GM23338 (cell line): ENCODE measurements at regions not wholly inside any gene's neighbourhood (a gene's known extent, or its start where the extent isn't known, plus 50 kb on each side); places are given as distances from the start of the nearest gene placed in this dataset.

Experiments used
- CREB1 ChIP-seq: fragments of 250-450 bp; sonication (Bioruptor Pico); IDR thresholded peaks from 2 replicates; pipeline ENCODE4 v1.5.0; 2020; ENCODE audit warnings: low read depth, mild to moderate bottlenecking, moderate library complexity
- EZH2 ChIP-seq: fragments of 200-600 bp; sonication (generic); IDR thresholded peaks from one replicate; pipeline ENCODE4 v1.8.0; 2017; ENCODE audit warnings: antibody characterized with exemption, mild to moderate bottlenecking, low read depth; ENCODE audit not compliant: unreplicated experiment
- EZH2phosphoT487 ChIP-seq: fragments of 200-600 bp; sonication (generic); IDR thresholded peaks from one replicate; pipeline ENCODE4 v1.8.1; 2018; ENCODE audit warnings: antibody characterized with exemption; ENCODE audit not compliant: unreplicated experiment
- JUNB ChIP-seq: IDR thresholded peaks from one replicate; pipeline ENCODE4 v1.6.1; 2016; ENCODE audit warnings: antibody characterized with exemption; ENCODE audit not compliant: unreplicated experiment
- NANOG ChIP-seq: IDR thresholded peaks from 2 replicates; pipeline ENCODE4 v1.6.1; 2016; ENCODE audit warnings: antibody characterized with exemption, borderline replicate concordance
- POLR2AphosphoS5 ChIP-seq: IDR thresholded peaks from 2 replicates; pipeline ENCODE4 v1.6.1; 2016; ENCODE audit warnings: antibody characterized with exemption, low read depth
- STAT1 ChIP-seq: IDR thresholded peaks from one replicate; pipeline ENCODE4 v1.6.1; 2016; ENCODE audit warnings: antibody characterized with exemption; ENCODE audit not compliant: unreplicated experiment
- ZNF331 ChIP-seq: fragments of 250-450 bp; sonication (Bioruptor Pico); IDR thresholded peaks from 2 replicates; pipeline ENCODE4 v1.5.0; 2020; ENCODE audit warnings: low read depth, mild to moderate bottlenecking, moderate library complexity
- ZNF462 ChIP-seq: fragments of 250-450 bp; sonication (Bioruptor Pico); IDR thresholded peaks from 2 replicates; pipeline ENCODE4 v1.5.0; 2020; ENCODE audit warnings: mild to moderate bottlenecking, moderate library complexity
- TF ChIP-seq, protein P1 (sequence below), 2 experiments: fragments of 200-600 bp in 1 of 2; sonication (generic) in 1 of 2; conservative IDR thresholded peaks; 2 replicates each; pipeline versions ENCODE4 v1.5.1 to v1.6.1; 2016 to 2017; ENCODE audit warnings: antibody characterized with exemption in 2 of 2, low read depth in 2 of 2, mild to moderate bottlenecking in 2 of 2, moderate library complexity in 1 of 2
- TF ChIP-seq, protein P2 (sequence below): IDR thresholded peaks from one replicate; pipeline ENCODE4 v1.6.1; 2018; ENCODE audit warnings: antibody characterized with exemption; ENCODE audit not compliant: unreplicated experiment

- TF ChIP-seq EZH2phosphoT487 (no peak), ZNF462 (CRISPR knock-in tag) (no peak), EZH2 (no peak), CREB1 (CRISPR knock-in tag) (no peak), STAT1 (no peak), POLR2AphosphoS5 (no peak), NANOG (no peak), JUNB (no peak), ZNF331 (CRISPR knock-in tag) (no peak)
- TF ChIP-seq, protein P1, sequence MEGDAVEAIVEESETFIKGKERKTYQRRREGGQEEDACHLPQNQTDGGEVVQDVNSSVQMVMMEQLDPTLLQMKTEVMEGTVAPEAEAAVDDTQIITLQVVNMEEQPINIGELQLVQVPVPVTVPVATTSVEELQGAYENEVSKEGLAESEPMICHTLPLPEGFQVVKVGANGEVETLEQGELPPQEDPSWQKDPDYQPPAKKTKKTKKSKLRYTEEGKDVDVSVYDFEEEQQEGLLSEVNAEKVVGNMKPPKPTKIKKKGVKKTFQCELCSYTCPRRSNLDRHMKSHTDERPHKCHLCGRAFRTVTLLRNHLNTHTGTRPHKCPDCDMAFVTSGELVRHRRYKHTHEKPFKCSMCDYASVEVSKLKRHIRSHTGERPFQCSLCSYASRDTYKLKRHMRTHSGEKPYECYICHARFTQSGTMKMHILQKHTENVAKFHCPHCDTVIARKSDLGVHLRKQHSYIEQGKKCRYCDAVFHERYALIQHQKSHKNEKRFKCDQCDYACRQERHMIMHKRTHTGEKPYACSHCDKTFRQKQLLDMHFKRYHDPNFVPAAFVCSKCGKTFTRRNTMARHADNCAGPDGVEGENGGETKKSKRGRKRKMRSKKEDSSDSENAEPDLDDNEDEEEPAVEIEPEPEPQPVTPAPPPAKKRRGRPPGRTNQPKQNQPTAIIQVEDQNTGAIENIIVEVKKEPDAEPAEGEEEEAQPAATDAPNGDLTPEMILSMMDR (conservative IDR thresholded peaks at IDR 0.05; ENCODE audit: low read depth in 2 of 2), result no peak
- TF ChIP-seq, protein P2, sequence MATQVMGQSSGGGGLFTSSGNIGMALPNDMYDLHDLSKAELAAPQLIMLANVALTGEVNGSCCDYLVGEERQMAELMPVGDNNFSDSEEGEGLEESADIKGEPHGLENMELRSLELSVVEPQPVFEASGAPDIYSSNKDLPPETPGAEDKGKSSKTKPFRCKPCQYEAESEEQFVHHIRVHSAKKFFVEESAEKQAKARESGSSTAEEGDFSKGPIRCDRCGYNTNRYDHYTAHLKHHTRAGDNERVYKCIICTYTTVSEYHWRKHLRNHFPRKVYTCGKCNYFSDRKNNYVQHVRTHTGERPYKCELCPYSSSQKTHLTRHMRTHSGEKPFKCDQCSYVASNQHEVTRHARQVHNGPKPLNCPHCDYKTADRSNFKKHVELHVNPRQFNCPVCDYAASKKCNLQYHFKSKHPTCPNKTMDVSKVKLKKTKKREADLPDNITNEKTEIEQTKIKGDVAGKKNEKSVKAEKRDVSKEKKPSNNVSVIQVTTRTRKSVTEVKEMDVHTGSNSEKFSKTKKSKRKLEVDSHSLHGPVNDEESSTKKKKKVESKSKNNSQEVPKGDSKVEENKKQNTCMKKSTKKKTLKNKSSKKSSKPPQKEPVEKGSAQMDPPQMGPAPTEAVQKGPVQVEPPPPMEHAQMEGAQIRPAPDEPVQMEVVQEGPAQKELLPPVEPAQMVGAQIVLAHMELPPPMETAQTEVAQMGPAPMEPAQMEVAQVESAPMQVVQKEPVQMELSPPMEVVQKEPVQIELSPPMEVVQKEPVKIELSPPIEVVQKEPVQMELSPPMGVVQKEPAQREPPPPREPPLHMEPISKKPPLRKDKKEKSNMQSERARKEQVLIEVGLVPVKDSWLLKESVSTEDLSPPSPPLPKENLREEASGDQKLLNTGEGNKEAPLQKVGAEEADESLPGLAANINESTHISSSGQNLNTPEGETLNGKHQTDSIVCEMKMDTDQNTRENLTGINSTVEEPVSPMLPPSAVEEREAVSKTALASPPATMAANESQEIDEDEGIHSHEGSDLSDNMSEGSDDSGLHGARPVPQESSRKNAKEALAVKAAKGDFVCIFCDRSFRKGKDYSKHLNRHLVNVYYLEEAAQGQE, result no peak
Measured at GRCh38 chr10:4353059-4353655, 472.9 kb upstream of the AKR1E2 start.
